Loucy (cell line): ENCODE measurements at regions not wholly inside any gene's neighbourhood (a gene's known extent, or its start where the extent isn't known, plus 50 kb on each side); places are given as distances from the start of the nearest gene placed in this dataset.

Experiments
- EZH2phosphoT487 ChIP-seq: fragments of 200-600 bp; IDR thresholded peaks from 2 replicates; pipeline ENCODE4 v1.6.1; 2018; ENCODE audit warnings: antibody characterized with exemption, mild to moderate bottlenecking, moderate library complexity, borderline replicate concordance
- TF ChIP-seq, protein P1 (sequence below): fragments of 200-600 bp; sonication (generic); conservative IDR thresholded peaks from 2 replicates; pipeline ENCODE4 v1.5.1; 2014; ENCODE audit warnings: mild to moderate bottlenecking, antibody characterized with exemption, low read length

DNA sequence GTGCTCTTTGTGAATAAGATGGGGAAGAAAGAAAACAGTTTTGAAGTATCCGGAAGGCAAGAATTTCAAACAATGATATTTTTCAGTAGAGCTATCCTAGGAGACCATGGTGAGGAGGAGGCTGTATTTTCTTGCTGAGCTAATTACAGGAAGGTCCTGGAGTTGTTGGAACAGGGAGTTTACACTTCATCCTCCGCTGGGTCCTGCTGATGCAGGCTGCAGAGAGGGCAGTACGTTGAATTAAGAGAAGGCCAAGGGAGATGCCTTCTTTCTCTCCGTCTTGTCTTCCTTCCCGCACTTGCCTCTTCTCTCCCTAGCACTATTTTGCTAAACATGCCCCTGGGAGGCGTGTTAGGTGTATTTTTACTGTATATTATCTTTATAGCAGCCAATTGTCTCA, 60.0 kb upstream of the EDAR start:
- TF ChIP-seq, protein P1, sequence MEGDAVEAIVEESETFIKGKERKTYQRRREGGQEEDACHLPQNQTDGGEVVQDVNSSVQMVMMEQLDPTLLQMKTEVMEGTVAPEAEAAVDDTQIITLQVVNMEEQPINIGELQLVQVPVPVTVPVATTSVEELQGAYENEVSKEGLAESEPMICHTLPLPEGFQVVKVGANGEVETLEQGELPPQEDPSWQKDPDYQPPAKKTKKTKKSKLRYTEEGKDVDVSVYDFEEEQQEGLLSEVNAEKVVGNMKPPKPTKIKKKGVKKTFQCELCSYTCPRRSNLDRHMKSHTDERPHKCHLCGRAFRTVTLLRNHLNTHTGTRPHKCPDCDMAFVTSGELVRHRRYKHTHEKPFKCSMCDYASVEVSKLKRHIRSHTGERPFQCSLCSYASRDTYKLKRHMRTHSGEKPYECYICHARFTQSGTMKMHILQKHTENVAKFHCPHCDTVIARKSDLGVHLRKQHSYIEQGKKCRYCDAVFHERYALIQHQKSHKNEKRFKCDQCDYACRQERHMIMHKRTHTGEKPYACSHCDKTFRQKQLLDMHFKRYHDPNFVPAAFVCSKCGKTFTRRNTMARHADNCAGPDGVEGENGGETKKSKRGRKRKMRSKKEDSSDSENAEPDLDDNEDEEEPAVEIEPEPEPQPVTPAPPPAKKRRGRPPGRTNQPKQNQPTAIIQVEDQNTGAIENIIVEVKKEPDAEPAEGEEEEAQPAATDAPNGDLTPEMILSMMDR: no peak
- no peak for TF ChIP-seq EZH2phosphoT487
